HG02981 (cell line): ENCODE measurements at regions not wholly inside any gene's neighbourhood (a gene's known extent, or its start where the extent isn't known, plus 50 kb on each side); places are given as distances from the start of the nearest gene placed in this dataset.

ENCODE experiments used
- ATAC-seq: cut with Tn5 transposase; IDR thresholded peaks from one replicate; pipeline ENCODE4 v1.9.1; 2021; ENCODE audit warnings: mild to moderate bottlenecking, moderate library complexity; ENCODE audit not compliant: unreplicated experiment

GRCh38 chr20:52785679-52786078 is 186.5 kb upstream of the TSHZ2 start:
- no peak for ATAC-seq

GRCh38 chr20:52783769-52784168 is 188.4 kb upstream of the TSHZ2 start:
- no peak for ATAC-seq

DNA sequence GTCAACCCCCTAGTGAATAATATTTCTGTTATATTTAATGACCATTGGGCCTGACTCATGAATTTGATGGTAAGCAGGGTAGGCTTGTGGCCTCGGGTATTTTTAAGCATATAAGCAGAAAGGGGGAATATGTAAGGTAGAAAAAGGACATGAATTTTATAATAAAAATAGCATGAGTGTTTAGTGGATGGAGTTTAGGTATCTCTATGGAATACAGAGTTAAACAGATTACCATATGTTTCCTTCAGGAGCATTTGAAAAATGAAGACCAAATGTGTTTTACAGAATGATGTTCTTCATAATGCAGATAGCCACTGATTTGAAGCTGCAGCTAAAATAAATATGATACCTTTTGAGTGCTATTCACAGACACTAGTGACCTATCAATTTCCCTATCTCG is 191.7 kb upstream of the TSHZ2 start:
- ATAC-seq: no peak

DNA sequence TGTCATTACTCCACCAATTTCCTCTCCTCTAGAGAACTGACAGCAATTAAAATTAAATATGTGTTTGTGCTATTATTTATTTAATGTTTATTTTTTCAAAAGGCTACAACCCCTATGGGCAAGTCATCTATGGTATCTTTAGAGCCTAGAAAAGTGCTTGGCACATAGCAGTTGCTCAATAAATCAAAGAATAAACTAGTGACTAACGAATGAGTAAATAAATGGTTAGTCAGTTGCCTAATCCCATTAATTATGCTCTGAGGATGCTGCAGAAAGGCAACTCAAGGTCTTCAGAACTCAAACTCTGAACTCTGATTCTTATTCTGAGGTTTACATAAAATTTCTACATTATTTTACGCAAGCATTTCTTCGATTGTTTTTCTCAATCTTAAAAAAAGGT is 193.0 kb upstream of the TSHZ2 start:
- no peak for ATAC-seq

GRCh38 chr20:52777171-52777570 is 195.0 kb upstream of the TSHZ2 start:
- no peak for ATAC-seq

GRCh38 chr20:52775786-52776185 is 196.4 kb upstream of the TSHZ2 start:
- ATAC-seq: no peak

DNA sequence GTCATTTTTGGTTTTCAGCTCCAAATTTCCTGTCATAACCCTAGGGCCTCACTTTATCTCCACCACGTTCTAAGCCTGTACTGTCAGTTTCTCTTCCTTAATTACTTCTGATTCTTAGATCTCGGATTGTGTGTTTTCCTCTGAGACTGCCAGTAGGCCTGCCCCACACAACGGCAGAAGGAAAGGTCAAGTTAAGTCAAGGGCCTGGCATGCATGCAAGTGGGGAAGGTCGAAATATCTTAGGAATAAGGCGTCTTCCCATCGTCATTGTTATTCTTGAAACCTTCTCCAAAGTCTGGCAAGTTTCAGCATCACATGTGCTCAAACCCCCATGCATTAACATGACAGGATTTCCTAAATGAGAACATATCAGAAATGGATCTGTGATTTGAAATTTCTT is 203.5 kb upstream of the TSHZ2 start:
- no peak for ATAC-seq

- ATAC-seq: no peak
Measured at GRCh38 chr20:52766645-52767435, 205.3 kb upstream of the TSHZ2 start.

DNA sequence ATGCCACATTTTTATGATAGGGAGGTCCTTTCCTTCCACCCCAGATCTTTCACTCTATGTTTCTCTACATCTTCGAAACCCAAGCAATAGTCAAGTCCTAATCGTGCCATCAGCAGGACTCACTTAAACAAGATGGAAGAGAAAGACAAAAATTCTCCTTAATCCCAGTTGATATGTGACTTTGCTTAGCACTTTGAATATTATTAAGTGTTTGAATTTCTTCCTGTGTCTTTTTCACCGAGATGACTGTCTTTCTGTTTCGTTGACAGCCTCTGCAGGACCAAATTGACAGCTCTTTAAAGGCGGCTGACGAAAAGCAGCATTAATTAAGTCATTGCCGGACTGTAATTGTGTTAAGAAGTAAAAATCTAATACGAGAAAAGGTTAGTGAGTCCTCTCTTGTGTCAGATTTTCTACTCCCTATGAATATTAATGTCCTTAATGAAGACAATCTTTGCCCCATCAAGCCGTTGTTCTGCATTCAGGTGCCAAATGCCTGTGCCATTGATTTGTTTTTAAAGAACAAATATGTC is 208.8 kb upstream of the TSHZ2 start:
- ATAC-seq: no peak

DNA sequence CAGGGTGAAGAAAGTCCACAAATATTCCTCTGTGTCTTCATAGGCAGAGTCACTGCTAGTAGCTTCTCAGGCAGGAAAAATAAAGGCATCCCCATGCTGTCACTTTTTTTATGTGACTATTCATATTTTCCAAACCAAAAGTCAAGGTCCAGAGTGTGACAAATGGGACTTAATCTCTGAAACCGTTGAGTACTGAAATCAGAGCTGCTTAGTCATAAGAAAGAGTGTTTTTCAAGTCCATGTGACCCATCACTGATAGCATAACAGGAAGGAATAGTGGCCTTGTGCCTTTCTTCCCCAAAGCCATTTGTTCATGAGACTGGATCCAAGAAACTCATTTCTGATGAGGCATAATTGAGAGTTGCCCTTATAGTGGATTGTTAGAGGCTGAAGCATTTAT is 210.3 kb upstream of the TSHZ2 start:
- ATAC-seq: no peak

DNA sequence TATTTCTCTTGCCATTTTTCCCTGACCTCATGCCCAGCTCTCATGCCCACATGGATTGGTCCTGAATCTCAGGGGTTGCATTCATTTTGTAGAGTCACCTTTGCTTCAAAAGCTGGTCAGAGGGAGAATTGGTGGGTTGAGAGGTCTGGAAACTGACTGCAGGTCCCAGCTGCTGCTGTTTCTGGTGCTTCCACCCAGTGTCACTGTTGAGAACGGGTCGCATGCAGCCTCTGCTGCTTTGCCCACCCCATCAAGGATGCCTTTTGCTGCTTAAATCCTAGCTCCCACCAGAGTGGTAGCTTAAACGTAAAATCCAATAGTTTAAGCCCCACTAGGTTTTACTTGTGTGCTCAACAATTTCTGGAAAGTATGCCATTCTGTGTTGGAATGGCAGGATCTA is 211.4 kb upstream of the TSHZ2 start:
- ATAC-seq: no peak

DNA sequence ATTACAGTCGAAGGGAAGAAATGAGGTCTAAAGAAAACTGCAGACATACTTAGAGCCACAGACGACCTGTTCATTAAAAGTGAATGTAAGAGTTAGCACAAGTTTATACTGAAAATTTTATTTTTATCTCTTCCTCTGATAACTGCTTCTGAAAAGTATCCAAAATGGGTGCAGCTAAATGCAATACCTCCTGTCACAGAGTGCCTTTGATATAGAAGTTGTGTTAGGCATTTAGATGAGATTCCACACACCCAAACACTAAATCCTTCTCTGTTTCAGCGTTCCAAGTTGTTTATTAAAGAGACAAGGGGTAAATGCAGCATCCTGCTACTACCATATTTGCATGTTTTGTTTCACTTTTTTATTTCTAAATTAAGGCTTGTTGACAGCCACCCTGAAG is 214.7 kb upstream of the TSHZ2 start:
- ATAC-seq: no peak

- no peak for ATAC-seq
Measured at GRCh38 chr20:52755744-52756143, 216.4 kb upstream of the TSHZ2 start.

GRCh38 chr20:52754366-52754765 is 217.8 kb upstream of the TSHZ2 start:
- ATAC-seq: no peak

DNA sequence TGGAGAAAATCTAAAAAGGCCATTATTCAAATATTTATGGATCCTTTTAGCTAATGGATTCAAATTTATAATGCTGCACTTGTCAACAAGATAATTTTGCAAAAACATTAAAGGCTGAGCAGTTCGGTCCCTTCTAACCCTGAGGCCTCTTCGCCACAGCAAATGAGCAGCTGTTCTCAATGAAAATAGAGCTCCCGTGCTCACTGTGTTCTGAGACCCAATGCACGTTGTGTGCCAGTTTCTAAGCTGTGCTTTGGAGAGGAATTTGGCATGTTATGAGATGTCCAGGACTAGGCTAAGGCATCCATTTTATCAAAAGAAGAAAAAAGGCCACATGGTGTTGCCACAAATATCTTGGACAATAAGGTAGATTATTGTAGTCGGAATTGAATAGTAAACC is 220.1 kb upstream of the TSHZ2 start:
- no peak for ATAC-seq

- ATAC-seq: no peak
Measured at GRCh38 chr20:52751571-52751970, 220.6 kb upstream of the TSHZ2 start.

DNA sequence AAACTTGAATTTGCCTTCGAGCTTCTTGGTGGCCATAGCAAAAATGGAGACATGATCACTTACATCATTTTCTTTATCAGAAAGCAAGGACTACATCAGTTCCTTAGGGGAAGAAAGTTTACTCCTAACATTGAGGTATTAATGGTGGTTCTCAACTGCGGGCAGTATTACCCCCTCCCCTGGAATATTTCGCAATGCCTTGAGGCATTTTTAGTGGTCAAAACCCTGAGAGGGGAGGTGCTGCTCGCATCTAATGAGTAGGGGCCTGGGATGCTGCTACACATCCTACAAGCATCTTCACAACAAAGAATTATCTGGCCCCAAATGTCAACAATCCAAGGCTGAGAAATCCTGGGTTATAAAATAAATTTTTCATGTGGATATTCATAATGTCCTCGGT is 222.2 kb upstream of the TSHZ2 start:
- no peak for ATAC-seq

- ATAC-seq: no peak
Measured at GRCh38 chr20:52748990-52749389, 223.2 kb upstream of the TSHZ2 start.

DNA sequence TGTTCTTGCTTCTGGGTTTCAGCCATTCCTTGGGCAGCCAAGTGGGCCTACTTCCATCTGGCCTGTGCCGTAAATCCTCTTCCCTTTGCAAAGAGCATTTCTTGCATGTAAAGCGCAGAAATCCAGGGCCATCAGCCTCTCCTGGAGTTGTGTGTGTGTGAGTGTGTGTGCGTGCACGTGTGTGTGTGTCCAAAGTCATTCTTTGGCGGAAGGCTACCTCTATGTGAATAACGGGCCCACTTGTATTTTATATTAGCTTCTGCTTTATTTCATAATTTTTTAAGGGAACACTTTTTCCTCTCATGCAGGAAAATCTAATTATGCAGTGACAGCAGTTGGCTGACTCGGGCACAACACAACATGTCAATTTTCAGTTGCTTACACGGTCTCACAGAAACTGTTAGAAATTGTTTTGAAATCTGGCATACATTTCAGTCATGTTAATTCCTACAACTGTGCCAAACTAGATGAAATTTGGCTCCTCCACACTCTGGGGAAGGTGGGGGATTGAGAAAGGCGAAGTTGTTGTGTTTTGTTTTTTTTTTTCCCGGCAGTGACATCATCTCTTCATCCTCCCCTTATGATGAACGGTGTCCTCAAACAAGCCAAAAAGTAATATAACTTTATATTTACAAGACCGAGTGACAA is 223.7 kb upstream of the TSHZ2 start:
- ATAC-seq: no peak

- no peak for ATAC-seq
Measured at GRCh38 chr20:52747845-52748284, 224.3 kb upstream of the TSHZ2 start.

- no peak for ATAC-seq
Measured at GRCh38 chr20:52746770-52747169, 225.4 kb upstream of the TSHZ2 start.

- no peak for ATAC-seq
Measured at GRCh38 chr20:52746190-52746589, 226.0 kb upstream of the TSHZ2 start.
